Testis (tissue), 2 donors: ENCODE measurements at regions not wholly inside any gene's neighbourhood (a gene's known extent, or its start where the extent isn't known, plus 50 kb on each side); places are given as distances from the start of the nearest gene placed in this dataset.

ENCODE experiments used
- POLR2A ChIP-seq: fragments of 450-650 bp; IDR thresholded peaks from one replicate; pipeline ENCODE4 v1.6.1; 2017; ENCODE audit warnings: antibody characterized with exemption, mild to moderate bottlenecking, moderate library complexity
- TF ChIP-seq, protein P1 (sequence below), 3 experiments: fragments of 450-650 bp in 2 of 3; fragments of 200-600 bp in 1 of 3; sonication (generic) in 1 of 3; IDR thresholded peaks; one replicate each; pipeline ENCODE4 v1.5.1; 2016 to 2019; ENCODE audit warnings: antibody characterized with exemption in 3 of 3, mild to moderate bottlenecking in 2 of 3, moderate library complexity in 1 of 3

DNA sequence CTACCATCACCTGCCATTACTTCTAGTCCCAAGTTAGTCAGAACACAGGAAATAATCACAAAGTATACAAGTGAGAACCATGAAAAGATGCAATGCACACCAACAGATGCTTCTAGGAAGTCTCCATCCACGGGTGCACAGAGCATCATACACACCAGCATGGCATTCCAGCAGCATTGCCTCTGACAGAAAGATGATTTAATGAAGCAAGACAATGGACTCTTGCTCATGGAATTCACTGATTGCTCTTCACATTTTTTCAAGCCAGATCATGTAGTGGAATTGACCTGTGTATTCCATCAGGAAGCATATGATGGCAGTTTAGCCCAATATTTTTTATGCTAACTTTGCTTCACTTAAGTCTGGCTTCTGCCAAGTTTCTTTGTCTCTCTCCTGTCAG, 406.3 kb upstream of the RGS17 start:
- TF ChIP-seq, protein P1, sequence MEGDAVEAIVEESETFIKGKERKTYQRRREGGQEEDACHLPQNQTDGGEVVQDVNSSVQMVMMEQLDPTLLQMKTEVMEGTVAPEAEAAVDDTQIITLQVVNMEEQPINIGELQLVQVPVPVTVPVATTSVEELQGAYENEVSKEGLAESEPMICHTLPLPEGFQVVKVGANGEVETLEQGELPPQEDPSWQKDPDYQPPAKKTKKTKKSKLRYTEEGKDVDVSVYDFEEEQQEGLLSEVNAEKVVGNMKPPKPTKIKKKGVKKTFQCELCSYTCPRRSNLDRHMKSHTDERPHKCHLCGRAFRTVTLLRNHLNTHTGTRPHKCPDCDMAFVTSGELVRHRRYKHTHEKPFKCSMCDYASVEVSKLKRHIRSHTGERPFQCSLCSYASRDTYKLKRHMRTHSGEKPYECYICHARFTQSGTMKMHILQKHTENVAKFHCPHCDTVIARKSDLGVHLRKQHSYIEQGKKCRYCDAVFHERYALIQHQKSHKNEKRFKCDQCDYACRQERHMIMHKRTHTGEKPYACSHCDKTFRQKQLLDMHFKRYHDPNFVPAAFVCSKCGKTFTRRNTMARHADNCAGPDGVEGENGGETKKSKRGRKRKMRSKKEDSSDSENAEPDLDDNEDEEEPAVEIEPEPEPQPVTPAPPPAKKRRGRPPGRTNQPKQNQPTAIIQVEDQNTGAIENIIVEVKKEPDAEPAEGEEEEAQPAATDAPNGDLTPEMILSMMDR (IDR thresholded peaks at IDR 0.05), result no peak
- TF ChIP-seq POLR2A, result no peak
